Ishikawa (cell line): ENCODE measurements at regions not wholly inside any gene's neighbourhood (a gene's known extent, or its start where the extent isn't known, plus 50 kb on each side); places are given as distances from the start of the nearest gene placed in this dataset.

Source experiments
- CEBPB ChIP-seq: IDR thresholded peaks from 2 replicates; pipeline ENCODE4 v1.6.1; 2012
- CREB1 ChIP-seq: IDR thresholded peaks from 2 replicates; pipeline ENCODE4 v1.6.1; 2012; ENCODE audit warnings: low read depth
- EGR1 ChIP-seq: IDR thresholded peaks from 2 replicates; pipeline ENCODE4 v1.6.1; 2012
- EP300 ChIP-seq: IDR thresholded peaks from 2 replicates; pipeline ENCODE4 v1.6.1; 2012; ENCODE audit warnings: borderline replicate concordance
- FOXM1 ChIP-seq: IDR thresholded peaks from 2 replicates; pipeline ENCODE4 v1.6.1; 2012; ENCODE audit warnings: low read depth, borderline replicate concordance
- NFIC ChIP-seq: IDR thresholded peaks from 2 replicates; pipeline ENCODE4 v1.6.1; 2012
- RAD21 ChIP-seq: IDR thresholded peaks from 2 replicates; pipeline ENCODE4 v1.6.1; 2012; ENCODE audit warnings: low read depth
- TAF1 ChIP-seq: IDR thresholded peaks from 2 replicates; pipeline ENCODE4 v1.6.1; 2012; ENCODE audit warnings: low read depth, mild to moderate bottlenecking
- TCF12 ChIP-seq: IDR thresholded peaks from 2 replicates; pipeline ENCODE4 v1.6.1; 2012; ENCODE audit warnings: low read depth
- TEAD4 ChIP-seq: IDR thresholded peaks from 2 replicates; pipeline ENCODE4 v1.6.1; 2012
- YY1 ChIP-seq: IDR thresholded peaks from 2 replicates; pipeline ENCODE4 v1.6.1; 2012; ENCODE audit warnings: low read depth
- ZBTB7A ChIP-seq: IDR thresholded peaks from 2 replicates; pipeline ENCODE4 v1.6.1; 2012; ENCODE audit warnings: low read depth
- TF ChIP-seq, protein P1 (sequence below): IDR thresholded peaks from 2 replicates; pipeline ENCODE4 v1.6.1; 2012
- TF ChIP-seq, protein P2 (sequence below): IDR thresholded peaks from 2 replicates; pipeline ENCODE4 v1.6.1; 2012
- TF ChIP-seq, protein P3 (sequence below): IDR thresholded peaks from 2 replicates; pipeline ENCODE4 v1.6.1; 2012; ENCODE audit warnings: low read depth, mild to moderate bottlenecking

DNA sequence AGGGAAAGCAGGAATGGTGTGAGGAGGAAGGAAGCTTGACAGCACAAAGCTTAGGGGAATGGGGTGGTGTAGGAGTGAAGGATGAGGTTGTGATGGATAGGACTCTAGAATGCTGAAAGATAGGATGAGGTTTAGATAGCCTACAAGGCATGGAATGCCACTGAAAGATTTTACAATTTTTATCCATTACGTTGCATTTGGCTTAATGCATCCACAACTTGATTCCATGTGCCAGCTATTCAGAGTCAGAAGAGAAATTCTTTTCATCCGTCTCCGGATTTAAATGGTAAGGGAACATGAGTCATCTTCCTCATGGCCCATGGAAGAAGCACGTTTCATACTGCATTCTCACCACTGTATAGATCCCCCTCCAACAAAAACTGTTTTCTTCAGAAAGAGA, 212.4 kb upstream of the BMPER start:
- TF ChIP-seq CEBPB, result no peak
- TF ChIP-seq, protein P1, sequence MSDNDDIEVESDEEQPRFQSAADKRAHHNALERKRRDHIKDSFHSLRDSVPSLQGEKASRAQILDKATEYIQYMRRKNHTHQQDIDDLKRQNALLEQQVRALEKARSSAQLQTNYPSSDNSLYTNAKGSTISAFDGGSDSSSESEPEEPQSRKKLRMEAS, result no peak
- TF ChIP-seq YY1, result no peak
- TF ChIP-seq ZBTB7A, result no peak
- TF ChIP-seq EGR1, result no peak
- TF ChIP-seq NFIC, result no peak

DNA sequence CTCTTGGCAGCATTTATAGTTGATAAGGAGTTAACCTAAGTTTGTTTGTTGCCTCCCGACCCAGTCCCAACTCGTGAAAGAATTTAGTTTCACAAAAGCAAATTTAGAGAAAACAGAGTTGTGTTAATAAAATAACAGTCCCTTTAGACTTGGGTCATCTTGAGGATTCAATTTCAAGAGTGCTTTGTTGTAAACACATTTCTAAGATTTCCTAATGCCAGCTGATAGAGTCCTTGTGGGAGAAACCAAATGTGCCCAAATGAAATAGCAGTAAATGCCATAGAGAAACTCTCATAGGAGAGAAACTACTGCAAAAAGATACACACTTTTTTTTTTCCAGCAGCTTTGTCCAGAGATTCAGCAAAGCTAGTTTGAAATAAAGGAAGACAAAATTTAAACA, 211.3 kb upstream of the BMPER start:
- no peak for TF ChIP-seq YY1

DNA sequence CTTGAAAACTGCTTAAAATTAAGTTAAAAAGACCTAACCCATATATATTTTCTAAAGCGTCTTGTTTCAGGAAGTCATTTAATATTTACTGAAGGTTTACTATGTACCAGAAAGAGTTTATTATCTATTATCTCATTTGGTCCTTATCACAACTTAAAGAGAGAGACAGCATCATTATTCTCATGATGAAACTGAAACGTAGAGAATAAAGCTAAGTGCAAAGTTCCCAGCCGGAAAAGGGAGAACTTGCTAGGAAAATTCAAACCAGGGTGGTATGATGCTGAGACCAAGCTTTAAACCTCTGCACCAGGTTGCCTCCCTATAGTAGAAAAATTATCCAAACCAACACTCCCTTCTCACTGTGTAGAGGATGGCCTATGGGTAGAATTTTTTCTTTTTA, 207.7 kb upstream of the BMPER start:
- TF ChIP-seq TEAD4 (no peak), CREB1 (no peak), TAF1 (no peak), CEBPB (no peak), RAD21 (no peak), NFIC (no peak), FOXM1 (no peak), EGR1 (no peak), TCF12 (no peak)
- TF ChIP-seq, protein P1, result no peak
- TF ChIP-seq, protein P2, sequence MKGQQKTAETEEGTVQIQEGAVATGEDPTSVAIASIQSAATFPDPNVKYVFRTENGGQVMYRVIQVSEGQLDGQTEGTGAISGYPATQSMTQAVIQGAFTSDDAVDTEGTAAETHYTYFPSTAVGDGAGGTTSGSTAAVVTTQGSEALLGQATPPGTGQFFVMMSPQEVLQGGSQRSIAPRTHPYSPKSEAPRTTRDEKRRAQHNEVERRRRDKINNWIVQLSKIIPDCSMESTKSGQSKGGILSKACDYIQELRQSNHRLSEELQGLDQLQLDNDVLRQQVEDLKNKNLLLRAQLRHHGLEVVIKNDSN, result no peak
- TF ChIP-seq, protein P3, sequence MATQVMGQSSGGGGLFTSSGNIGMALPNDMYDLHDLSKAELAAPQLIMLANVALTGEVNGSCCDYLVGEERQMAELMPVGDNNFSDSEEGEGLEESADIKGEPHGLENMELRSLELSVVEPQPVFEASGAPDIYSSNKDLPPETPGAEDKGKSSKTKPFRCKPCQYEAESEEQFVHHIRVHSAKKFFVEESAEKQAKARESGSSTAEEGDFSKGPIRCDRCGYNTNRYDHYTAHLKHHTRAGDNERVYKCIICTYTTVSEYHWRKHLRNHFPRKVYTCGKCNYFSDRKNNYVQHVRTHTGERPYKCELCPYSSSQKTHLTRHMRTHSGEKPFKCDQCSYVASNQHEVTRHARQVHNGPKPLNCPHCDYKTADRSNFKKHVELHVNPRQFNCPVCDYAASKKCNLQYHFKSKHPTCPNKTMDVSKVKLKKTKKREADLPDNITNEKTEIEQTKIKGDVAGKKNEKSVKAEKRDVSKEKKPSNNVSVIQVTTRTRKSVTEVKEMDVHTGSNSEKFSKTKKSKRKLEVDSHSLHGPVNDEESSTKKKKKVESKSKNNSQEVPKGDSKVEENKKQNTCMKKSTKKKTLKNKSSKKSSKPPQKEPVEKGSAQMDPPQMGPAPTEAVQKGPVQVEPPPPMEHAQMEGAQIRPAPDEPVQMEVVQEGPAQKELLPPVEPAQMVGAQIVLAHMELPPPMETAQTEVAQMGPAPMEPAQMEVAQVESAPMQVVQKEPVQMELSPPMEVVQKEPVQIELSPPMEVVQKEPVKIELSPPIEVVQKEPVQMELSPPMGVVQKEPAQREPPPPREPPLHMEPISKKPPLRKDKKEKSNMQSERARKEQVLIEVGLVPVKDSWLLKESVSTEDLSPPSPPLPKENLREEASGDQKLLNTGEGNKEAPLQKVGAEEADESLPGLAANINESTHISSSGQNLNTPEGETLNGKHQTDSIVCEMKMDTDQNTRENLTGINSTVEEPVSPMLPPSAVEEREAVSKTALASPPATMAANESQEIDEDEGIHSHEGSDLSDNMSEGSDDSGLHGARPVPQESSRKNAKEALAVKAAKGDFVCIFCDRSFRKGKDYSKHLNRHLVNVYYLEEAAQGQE, result no peak

DNA sequence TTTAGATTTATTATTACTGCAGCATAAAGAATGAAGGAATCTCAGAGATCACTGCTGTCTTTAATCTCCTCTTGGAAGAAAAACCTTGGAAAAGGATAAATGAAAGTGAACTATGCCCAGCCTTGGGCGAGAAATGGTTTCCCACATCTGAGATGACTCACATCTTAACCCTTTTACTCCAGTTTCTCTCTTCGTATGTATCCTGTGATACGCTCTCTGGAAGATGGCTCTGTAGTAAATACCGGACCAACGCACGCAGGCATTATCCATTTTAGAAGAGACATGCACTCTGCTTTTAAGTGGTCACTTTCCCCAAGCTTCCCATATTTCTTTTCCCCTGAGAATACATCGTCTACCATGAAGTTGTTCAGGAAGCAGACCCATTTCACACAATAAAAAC, 207.3 kb upstream of the BMPER start:
- no peak for TF ChIP-seq EGR1
- TF ChIP-seq NFIC, result no peak

DNA sequence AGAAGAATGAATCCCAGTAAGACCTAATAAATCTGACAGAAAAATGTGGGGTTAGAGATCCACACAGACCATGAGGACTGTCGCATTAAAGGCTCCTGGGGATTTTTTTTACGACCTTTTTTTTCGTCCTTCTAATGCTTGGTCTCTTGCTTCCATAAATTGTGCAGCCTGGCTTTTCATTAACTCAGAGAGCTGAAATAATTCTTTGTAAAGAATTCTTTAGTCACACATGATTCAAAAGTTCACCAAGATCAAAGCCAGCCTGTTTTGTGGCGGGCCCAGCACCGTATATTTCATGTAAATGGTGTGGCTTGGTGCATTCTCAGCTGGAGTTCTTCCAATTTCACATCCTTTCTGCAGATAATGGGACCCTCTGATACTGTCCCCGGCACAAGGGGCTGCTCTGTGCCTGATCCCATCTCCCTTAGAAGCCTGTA, 206.6 kb upstream of the BMPER start:
- no peak for TF ChIP-seq EP300
- no peak for TF ChIP-seq CREB1
- TF ChIP-seq, protein P3, result no peak
- TF ChIP-seq EGR1, result no peak
- TF ChIP-seq TCF12, result no peak
- TF ChIP-seq YY1, result no peak
- TF ChIP-seq NFIC, result no peak
- TF ChIP-seq FOXM1, result no peak
- TF ChIP-seq, protein P2, result no peak
- TF ChIP-seq, protein P1, result no peak

DNA sequence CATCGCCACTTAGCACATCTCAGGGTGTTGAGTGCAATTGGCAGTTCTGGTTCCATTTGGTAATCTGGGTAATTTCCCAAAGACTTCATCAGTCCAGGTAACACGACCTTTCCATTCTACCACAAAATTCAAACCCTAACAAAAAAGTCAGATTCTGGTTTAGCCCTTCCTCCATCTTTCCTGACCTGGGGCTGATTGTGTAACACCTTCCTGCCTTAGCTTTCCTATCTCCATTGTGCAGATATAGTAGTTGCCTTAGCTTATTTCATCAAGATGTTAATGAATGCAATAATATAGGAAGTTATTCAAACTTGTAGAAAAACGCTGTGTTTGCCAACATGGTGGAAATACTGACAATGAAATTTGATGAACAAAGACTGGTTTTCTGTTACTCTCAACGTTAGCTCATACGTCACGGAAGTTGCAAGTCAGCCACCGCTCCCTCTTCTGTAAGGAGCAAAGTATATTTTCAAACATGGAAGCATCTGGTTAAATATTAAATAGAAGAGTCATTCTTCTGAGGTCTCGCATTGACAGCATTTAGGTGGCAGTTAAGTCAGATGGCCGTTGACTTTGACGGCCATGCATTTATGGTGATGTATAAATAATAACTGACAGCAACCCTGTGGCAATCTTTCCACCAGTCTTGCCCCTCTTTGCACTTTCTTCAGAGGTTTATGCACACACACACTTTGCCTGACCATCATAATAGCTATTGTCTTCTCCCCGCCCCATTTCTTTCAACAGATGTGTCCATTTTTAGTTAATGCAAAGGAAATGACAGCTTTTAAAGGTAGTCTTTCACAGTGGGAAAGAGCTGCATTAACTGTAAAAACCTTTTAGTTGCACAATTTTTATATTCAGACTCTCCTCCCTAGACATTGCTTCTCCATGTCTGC, 205.1 kb upstream of the BMPER start:
- TF ChIP-seq CREB1 (no peak), CEBPB (no peak), TAF1 (no peak)
